HG03520 (cell line): ENCODE measurements at regions not wholly inside any gene's neighbourhood (a gene's known extent, or its start where the extent isn't known, plus 50 kb on each side); places are given as distances from the start of the nearest gene placed in this dataset.

Experiments
- ATAC-seq: cut with Tn5 transposase; IDR thresholded peaks from one replicate; pipeline ENCODE4 v1.9.1; 2021; ENCODE audit warnings: mild to moderate bottlenecking, moderate library complexity; ENCODE audit not compliant: unreplicated experiment

GRCh38 chr16:86681031-86681756 is 102.8 kb downstream of the FOXL1 start:
- ATAC-seq, result no peak

- no peak for ATAC-seq
These were observed 103.4 kb downstream of the FOXL1 start for GRCh38 chr16:86681757-86682106.

- ATAC-seq, result no peak
These were observed 104.0 kb downstream of the FOXL1 start for GRCh38 chr16:86682219-86682904.

- no peak for ATAC-seq
These were observed 105.3 kb downstream of the FOXL1 start for GRCh38 chr16:86683441-86684194.

GRCh38 chr16:86685076-86685475 is 106.7 kb downstream of the FOXL1 start:
- no peak for ATAC-seq

GRCh38 chr16:86690970-86691369 is 112.6 kb downstream of the FOXL1 start:
- no peak for ATAC-seq

GRCh38 chr16:86692426-86692825 is 114.1 kb downstream of the FOXL1 start:
- ATAC-seq, result no peak

GRCh38 chr16:86693033-86693432 is 114.7 kb downstream of the FOXL1 start:
- ATAC-seq, result no peak

GRCh38 chr16:86697715-86698114 is 119.4 kb downstream of the FOXL1 start:
- ATAC-seq, result no peak

GRCh38 chr16:86700046-86700945 is 121.9 kb downstream of the FOXL1 start:
- no peak for ATAC-seq

- no peak for ATAC-seq
These were observed 123.1 kb downstream of the FOXL1 start for GRCh38 chr16:86701286-86701975.

- ATAC-seq, result no peak
These were observed 124.7 kb downstream of the FOXL1 start for GRCh38 chr16:86702824-86703588.

GRCh38 chr16:86704516-86704915 is 126.2 kb downstream of the FOXL1 start:
- no peak for ATAC-seq

GRCh38 chr16:86706726-86707125 is 128.4 kb downstream of the FOXL1 start:
- no peak for ATAC-seq

- ATAC-seq, result no peak
These were observed 128.8 kb downstream of the FOXL1 start for GRCh38 chr16:86707171-86707570.

- no peak for ATAC-seq
These were observed 129.2 kb downstream of the FOXL1 start for GRCh38 chr16:86707581-86707980.

- ATAC-seq, result no peak
These were observed 130.1 kb downstream of the FOXL1 start for GRCh38 chr16:86708431-86708830.

- ATAC-seq, result no peak
These were observed 130.8 kb downstream of the FOXL1 start for GRCh38 chr16:86709103-86709502.

- no peak for ATAC-seq
These were observed 131.7 kb downstream of the FOXL1 start for GRCh38 chr16:86709902-86710601.
